ENCODE measurements at regions not wholly inside any gene's neighbourhood (a gene's known extent, or its start where the extent isn't known, plus 50 kb on each side); places are given as distances from the start of the nearest gene placed in this dataset.

DNA sequence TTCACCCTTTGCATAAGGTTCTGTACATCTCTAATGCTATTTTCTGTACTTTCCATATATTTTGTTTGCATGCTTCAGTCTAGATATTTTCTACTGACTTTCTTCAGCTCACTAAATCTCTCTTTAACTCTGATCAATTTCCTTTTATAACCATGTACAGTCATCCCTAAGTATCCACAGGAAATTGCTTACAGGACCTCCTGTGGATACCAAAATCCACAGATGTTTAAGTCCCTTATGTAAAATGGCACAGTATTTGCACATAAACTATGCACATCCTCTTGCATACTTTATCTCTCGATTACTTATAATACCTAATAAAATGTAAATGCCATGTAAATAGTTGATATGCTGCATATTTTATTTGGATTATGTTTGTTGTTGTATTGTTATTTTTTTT is 442.1 kb downstream of the TLE4 start:
- TF ChIP-seq, protein P1, sequence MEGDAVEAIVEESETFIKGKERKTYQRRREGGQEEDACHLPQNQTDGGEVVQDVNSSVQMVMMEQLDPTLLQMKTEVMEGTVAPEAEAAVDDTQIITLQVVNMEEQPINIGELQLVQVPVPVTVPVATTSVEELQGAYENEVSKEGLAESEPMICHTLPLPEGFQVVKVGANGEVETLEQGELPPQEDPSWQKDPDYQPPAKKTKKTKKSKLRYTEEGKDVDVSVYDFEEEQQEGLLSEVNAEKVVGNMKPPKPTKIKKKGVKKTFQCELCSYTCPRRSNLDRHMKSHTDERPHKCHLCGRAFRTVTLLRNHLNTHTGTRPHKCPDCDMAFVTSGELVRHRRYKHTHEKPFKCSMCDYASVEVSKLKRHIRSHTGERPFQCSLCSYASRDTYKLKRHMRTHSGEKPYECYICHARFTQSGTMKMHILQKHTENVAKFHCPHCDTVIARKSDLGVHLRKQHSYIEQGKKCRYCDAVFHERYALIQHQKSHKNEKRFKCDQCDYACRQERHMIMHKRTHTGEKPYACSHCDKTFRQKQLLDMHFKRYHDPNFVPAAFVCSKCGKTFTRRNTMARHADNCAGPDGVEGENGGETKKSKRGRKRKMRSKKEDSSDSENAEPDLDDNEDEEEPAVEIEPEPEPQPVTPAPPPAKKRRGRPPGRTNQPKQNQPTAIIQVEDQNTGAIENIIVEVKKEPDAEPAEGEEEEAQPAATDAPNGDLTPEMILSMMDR (IDR thresholded peaks at IDR 0.05; ENCODE audit: extremely low read depth in 1 of 2, insufficient read depth in 1 of 2, low read depth in 1 of 2, low read length in 2 of 2): no peak
- no peak for TF ChIP-seq POLR2AphosphoS5 (IDR thresholded peaks at IDR 0.05; ENCODE audit: insufficient read depth, low read depth, low read length)
- no peak for TF ChIP-seq POLR2A (IDR thresholded peaks at IDR 0.05; ENCODE audit: low read depth, low read length)
- no peak for TF ChIP-seq EZH2 (IDR thresholded peaks at IDR 0.05; ENCODE audit: borderline replicate concordance, low read depth, low read length, severe bottlenecking)
- TF ChIP-seq, protein P2, sequence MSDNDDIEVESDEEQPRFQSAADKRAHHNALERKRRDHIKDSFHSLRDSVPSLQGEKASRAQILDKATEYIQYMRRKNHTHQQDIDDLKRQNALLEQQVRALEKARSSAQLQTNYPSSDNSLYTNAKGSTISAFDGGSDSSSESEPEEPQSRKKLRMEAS (IDR thresholded peaks at IDR 0.05; ENCODE audit: insufficient read depth, insufficient read length): no peak
- no peak for TF ChIP-seq JUN (IDR thresholded peaks at IDR 0.05; ENCODE audit: borderline replicate concordance, insufficient read depth, insufficient read length, low read depth)
- TF ChIP-seq GATA2 (IDR thresholded peaks at IDR 0.05; ENCODE audit: insufficient read depth, insufficient read length, low read depth, low read length): no peak
